IPS-NIHi7 (cell line): ENCODE measurements at regions not wholly inside any gene's neighbourhood (a gene's known extent, or its start where the extent isn't known, plus 50 kb on each side); places are given as distances from the start of the nearest gene placed in this dataset.

Experiments
- DNase-seq: peaks from one replicate; pipeline ENCODE4 v3.0.0; 2012; ENCODE audit warnings: mixed read lengths; ENCODE audit errors: extremely low spot score

- no peak for DNase-seq
Observed at GRCh38 chrX:44042751-44043150, 69.6 kb upstream of the NDP start.

GRCh38 chrX:44042116-44042515 lies 68.9 kb upstream of the NDP start:
- no peak for DNase-seq

DNA sequence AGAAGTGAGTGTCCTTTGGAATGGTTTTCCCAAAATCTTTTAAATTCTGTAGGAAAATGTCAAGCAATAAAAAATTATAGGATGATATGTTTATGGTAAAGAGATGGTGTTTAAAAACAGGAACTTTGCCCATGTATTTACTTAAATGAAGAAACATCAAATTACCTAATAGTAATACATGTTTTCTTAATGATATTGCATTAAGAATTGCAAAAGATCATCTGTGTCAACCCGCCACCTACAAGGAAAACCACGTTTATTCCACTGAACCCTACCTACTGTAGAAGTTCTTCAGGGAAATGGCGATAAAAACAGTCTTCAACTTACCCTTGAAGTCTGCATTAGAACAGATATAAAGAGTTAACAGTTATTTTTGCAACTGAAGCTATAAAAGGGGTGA lies 67.2 kb upstream of the NDP start:
- DNase-seq = no peak

DNA sequence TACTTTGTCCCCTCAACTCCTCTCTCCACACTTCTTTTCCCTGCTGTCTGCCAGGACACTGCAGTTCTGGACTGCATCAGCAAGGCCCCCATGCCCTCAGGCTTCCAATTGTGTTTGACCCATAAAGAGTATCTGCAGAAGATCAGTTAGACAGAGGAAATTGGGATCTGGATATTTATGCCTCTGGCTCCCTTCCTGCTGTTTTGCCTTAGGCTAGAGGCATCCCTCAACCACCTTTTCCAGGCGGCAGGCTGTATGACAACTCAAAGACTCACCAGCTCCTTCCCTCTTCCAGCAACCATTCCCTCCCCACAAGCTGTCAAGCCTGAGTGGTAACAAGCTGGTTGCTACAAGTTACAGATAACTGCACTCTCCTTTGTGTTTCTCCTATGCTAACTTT lies 66.4 kb upstream of the NDP start:
- no peak for DNase-seq

GRCh38 chrX:44036336-44036735 lies 63.1 kb upstream of the NDP start:
- no peak for DNase-seq

GRCh38 chrX:44035571-44035970 lies 62.4 kb upstream of the NDP start:
- no peak for DNase-seq

DNA sequence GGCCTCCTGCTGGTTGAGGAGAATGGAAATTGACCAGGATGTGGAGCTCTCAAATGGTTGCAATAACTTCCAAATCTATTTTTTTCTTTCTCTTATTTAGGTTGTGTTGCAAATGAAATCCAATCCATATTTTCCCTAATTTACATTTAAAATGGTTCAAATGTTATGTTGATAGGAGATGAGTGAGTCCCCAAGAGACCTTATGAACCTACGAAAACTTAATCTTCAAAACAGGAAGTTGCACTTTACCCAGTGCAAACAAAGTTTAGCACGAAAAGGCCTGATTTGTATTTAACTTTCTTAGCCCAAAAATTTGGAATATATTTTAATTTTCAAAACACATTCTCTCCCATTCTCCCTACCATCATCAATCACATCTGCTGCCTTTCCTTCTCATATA lies 59.3 kb upstream of the NDP start:
- no peak for DNase-seq

DNA sequence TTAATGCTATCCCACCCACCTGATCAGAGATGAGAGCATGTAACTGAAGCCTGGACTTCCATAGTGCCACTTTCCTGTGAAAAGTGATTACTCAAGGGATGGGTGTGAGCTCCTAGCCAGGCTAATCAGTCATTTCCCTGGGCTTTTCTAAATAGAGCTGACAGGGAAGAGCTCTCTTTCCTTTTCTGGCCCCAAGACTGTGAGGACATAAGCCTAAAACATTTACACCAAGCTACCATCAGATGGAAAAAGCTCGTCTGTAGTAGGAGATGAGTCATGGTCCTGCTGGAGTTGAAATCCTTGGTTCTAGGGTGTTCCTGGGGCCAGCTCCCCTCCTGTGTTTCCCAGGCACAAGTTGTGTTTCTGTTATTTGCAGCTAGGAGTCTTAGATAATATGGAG lies 52.4 kb upstream of the NDP start:
- DNase-seq = peak; percentile 16
